GM23248 (cell line): ENCODE measurements at regions not wholly inside any gene's neighbourhood (a gene's known extent, or its start where the extent isn't known, plus 50 kb on each side); places are given as distances from the start of the nearest gene placed in this dataset.

Source experiments
- DNase-seq: peaks from one replicate; pipeline ENCODE4 v3.0.0-alpha.2; 2015
- H2AFZ ChIP-seq: fragments of 200-600 bp; sonication (generic); 2 replicates; pipeline ENCODE4 v1.6.1; 2016; ENCODE audit warnings: antibody characterized with exemption
- H3F3A ChIP-seq: fragments of 200-600 bp; sonication (generic); 2 replicates; pipeline ENCODE4 v1.6.1; 2016; ENCODE audit warnings: mild to moderate bottlenecking, antibody characterized with exemption, mixed run types; ENCODE audit not compliant: insufficient read depth
- H3K27ac ChIP-seq: fragments of 200-600 bp; sonication (generic); 2 replicates; pipeline ENCODE4 v1.5.1; 2016; ENCODE audit warnings: mild to moderate bottlenecking
- H3K27me3 ChIP-seq: fragments of 200-600 bp; sonication (generic); replicated peaks from 2 replicates; pipeline ENCODE4 v1.6.1; 2016; ENCODE audit warnings: mild to moderate bottlenecking; ENCODE audit not compliant: insufficient read depth
- H3K36me3 ChIP-seq: fragments of 200-600 bp; sonication (generic); 2 replicates; pipeline ENCODE4 v1.6.1; 2016; ENCODE audit warnings: low read depth, mild to moderate bottlenecking
- H3K4me1 ChIP-seq: fragments of 200-600 bp; sonication (generic); 2 replicates; pipeline ENCODE4 v1.6.1; 2016; ENCODE audit warnings: mild to moderate bottlenecking; ENCODE audit not compliant: insufficient read depth
- H3K4me2 ChIP-seq: fragments of 200-600 bp; sonication (generic); one replicate; pipeline ENCODE4 v1.6.1; 2016; ENCODE audit warnings: mild to moderate bottlenecking; ENCODE audit not compliant: unreplicated experiment
- H3K4me3 ChIP-seq: fragments of 200-600 bp; sonication (generic); 2 replicates; pipeline ENCODE4 v1.5.1; 2016; ENCODE audit warnings: mild to moderate bottlenecking
- H3K79me2 ChIP-seq: fragments of 200-600 bp; sonication (generic); 2 replicates; pipeline ENCODE4 v1.6.1; 2016; ENCODE audit warnings: mild to moderate bottlenecking; ENCODE audit not compliant: insufficient read depth
- H3K9ac ChIP-seq: fragments of 200-600 bp; sonication (generic); 2 replicates; pipeline ENCODE4 v1.6.1; 2016; ENCODE audit warnings: mild to moderate bottlenecking
- H3K9me2 ChIP-seq: fragments of 200-600 bp; sonication (generic); 2 replicates; pipeline ENCODE4 v1.6.1; 2016; ENCODE audit warnings: mixed run types, mild to moderate bottlenecking, moderate library complexity; ENCODE audit not compliant: insufficient read depth
- H3K9me3 ChIP-seq: fragments of 200-600 bp; sonication (generic); one replicate; pipeline ENCODE4 v1.6.1; 2017; ENCODE audit warnings: low read depth
- H4K20me1 ChIP-seq: fragments of 200-600 bp; sonication (generic); 2 replicates; pipeline ENCODE4 v1.6.0; 2016; ENCODE audit not compliant: insufficient read depth
- EZH2 ChIP-seq: fragments of 200-600 bp; sonication (generic); IDR thresholded peaks from 2 replicates; pipeline ENCODE4 v1.6.1; 2018; ENCODE audit warnings: antibody characterized with exemption, mild to moderate bottlenecking; ENCODE audit not compliant: insufficient read depth, poor library complexity, severe bottlenecking
- EZH2phosphoT487 ChIP-seq: fragments of 200-600 bp; sonication (generic); IDR thresholded peaks from 2 replicates; pipeline ENCODE4 v1.6.1; 2018; ENCODE audit warnings: antibody characterized with exemption, moderate library complexity, mild to moderate bottlenecking, low read depth; ENCODE audit not compliant: insufficient read depth
- WGBS, 2 experiments: methylation state at CpG; one replicate each; pipeline ENCODE4 v1.1.6; 2015 to 2017; ENCODE audit warnings: low lambda C conversion rate in 2 of 2, low coverage in 1 of 2; ENCODE audit errors: missing lambda C conversion rate in 2 of 2; 5-methylcytosine and 5-hydroxymethylcytosine counted together
- in situ Hi-C: fragments of 300-500 bp; cut with MboI; formaldehyde crosslinking; loops from 2 replicates; pipeline ENCODE4 v1.15.0; 2020

GRCh38 chr1:178633056-178633455 lies 92.0 kb upstream of the RALGPS2 start:
- no peaks in the 10 kb centered on the region for H3K9me2 ChIP-seq
- H3K36me3 ChIP-seq, result no peaks in the 10 kb centered on the region
- no peaks in the 10 kb centered on the region for H4K20me1 ChIP-seq
- 12 to 19% methylated on average over 4 of the region's 4 CpGs for WGBS, 2 experiments
- H3F3A ChIP-seq, result peaks cover 59% of the 10 kb centered on the region
- peak overlapping the region; percentile 88 for H3K27ac ChIP-seq
- H3K79me2 ChIP-seq, result no peaks in the 10 kb centered on the region
- H3K9me3 ChIP-seq, result no peaks in the 10 kb centered on the region
- H3K27me3 ChIP-seq, result no peaks in the 10 kb centered on the region
- H3K9ac ChIP-seq, result peak overlapping the region; percentile 52
- H3K4me2 ChIP-seq, result peak overlapping the region; percentile 53
- 0 out of 2 replicates have a peak overlapping the region, but pooled peaks have one; percentile 0 for H2AFZ ChIP-seq
- DNase-seq, result peak; percentile 93
- in situ Hi-C loops, result no loop called here
- no peak for TF ChIP-seq EZH2
- TF ChIP-seq EZH2phosphoT487, result no peak
- peak overlapping the region; percentile 12; the same call in 1 of the 2 replicates for H3K4me3 ChIP-seq
- H3K4me1 ChIP-seq, result peaks cover 60% of the 10 kb centered on the region

DNA sequence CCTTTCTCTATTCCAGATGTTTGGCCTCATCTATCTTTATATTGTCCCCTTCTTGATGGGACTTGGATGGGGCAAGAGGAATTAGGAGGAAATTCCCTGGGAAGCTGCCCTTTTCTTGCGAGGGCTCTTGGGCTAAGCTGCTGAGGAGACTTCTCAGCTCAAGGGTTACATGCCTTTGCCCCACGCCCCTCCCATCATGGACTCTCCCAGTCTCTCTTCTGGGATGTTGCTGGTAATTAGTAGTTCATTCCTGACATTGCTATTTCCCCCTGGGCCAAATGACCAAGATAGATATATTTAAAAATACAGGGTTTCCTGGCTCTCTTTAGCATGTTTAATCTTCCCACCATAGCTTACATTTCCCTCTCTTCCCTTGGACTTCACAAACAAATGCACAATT lies 90.6 kb upstream of the RALGPS2 start:
- Histone ChIP-seq H3K4me2 (no peak overlapping the region), H3F3A (peaks cover 51% of the 10 kb centered on the region), H3K27ac (no peak overlapping the region), H2AFZ (peak overlapping the region; percentile 17), H3K36me3 (no peaks in the 10 kb centered on the region), H3K4me3 (no peak overlapping the region), H3K79me2 (no peaks in the 10 kb centered on the region), H3K9me3 (no peaks in the 10 kb centered on the region), H3K9me2 (no peaks in the 10 kb centered on the region), H3K4me1 (peaks cover 47% of the 10 kb centered on the region), H3K27me3 (no peaks in the 10 kb centered on the region), H4K20me1 (no peaks in the 10 kb centered on the region), H3K9ac (no peak overlapping the region)
- peak; percentile 15 for DNase-seq
- 36 to 47% methylated on average over 2 of the region's 2 CpGs for WGBS, 2 experiments
- in situ Hi-C loops, result no loop called here
- TF ChIP-seq EZH2 (no peak), EZH2phosphoT487 (no peak)

GRCh38 chr1:178637841-178638240 lies 87.2 kb upstream of the RALGPS2 start:
- Histone ChIP-seq H3K79me2 (no peaks in the 10 kb centered on the region), H3K27ac (no peak overlapping the region), H3K9ac (no peak overlapping the region), H3K4me2 (no peak overlapping the region), H3K4me1 (peaks cover 20% of the 10 kb centered on the region), H4K20me1 (no peaks in the 10 kb centered on the region), H3K9me2 (no peaks in the 10 kb centered on the region), H3F3A (peaks cover 29% of the 10 kb centered on the region), H3K27me3 (no peaks in the 10 kb centered on the region), H3K9me3 (no peaks in the 10 kb centered on the region), H3K4me3 (no peak overlapping the region), H3K36me3 (no peaks in the 10 kb centered on the region), H2AFZ (no peak overlapping the region)
- 100% methylated on average over 1 of the region's 1 CpG for WGBS, 2 experiments
- no peak for TF ChIP-seq EZH2
- TF ChIP-seq EZH2phosphoT487, result no peak
- in situ Hi-C loops, result no loop called here
- no peak for DNase-seq

DNA sequence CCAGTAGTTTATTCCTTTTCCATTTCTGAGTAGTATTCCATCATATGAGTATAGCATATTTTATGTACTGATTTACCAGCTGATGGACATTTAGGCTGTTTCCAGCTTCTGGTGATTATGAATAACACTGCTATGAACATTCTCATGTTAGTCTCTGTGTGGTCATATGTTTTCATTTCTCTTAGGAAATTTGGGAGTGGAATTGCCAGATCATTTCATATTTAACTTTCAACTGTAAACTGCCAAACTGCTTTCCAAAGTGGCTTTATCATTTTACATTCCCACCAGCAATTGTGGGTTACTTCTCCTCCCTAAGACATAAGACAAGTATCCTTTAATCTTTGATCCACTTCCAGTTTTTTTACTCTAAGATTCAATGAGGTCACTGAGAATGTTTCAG lies 85.7 kb upstream of the RALGPS2 start:
- Histone ChIP-seq H3K79me2 (no peaks in the 10 kb centered on the region), H3K9me2 (no peaks in the 10 kb centered on the region), H4K20me1 (no peaks in the 10 kb centered on the region), H3K9ac (no peak overlapping the region), H3K9me3 (no peaks in the 10 kb centered on the region), H3K4me2 (no peak overlapping the region), H3K4me1 (peaks cover 9% of the 10 kb centered on the region; the same call in 1 of the 2 replicates), H3K27me3 (no peaks in the 10 kb centered on the region), H3K4me3 (no peak overlapping the region), H2AFZ (no peak overlapping the region), H3F3A (peaks cover 16% of the 10 kb centered on the region), H3K36me3 (no peaks in the 10 kb centered on the region), H3K27ac (no peak overlapping the region)
- peak; percentile 38 for DNase-seq
- in situ Hi-C loops, result no loop called here
- TF ChIP-seq EZH2phosphoT487 (no peak), EZH2 (no peak)

- in situ Hi-C loops, result no loop called here
- Histone ChIP-seq H3K9ac (no peak overlapping the region), H2AFZ (no peak overlapping the region), H3K27ac (no peak overlapping the region), H3K9me2 (no peaks in the 10 kb centered on the region), H3F3A (peaks cover 23% of the 10 kb centered on the region), H3K27me3 (no peaks in the 10 kb centered on the region), H3K4me1 (peaks cover 26% of the 10 kb centered on the region), H3K4me2 (no peak overlapping the region), H3K4me3 (no peak overlapping the region), H3K9me3 (no peaks in the 10 kb centered on the region), H4K20me1 (no peaks in the 10 kb centered on the region), H3K79me2 (no peaks in the 10 kb centered on the region), H3K36me3 (no peaks in the 10 kb centered on the region)
- DNase-seq, result no peak
- no peak for TF ChIP-seq EZH2phosphoT487
- TF ChIP-seq EZH2, result no peak
- WGBS, 2 experiments, result 36 to 39% methylated on average over 5 of the region's 5 CpGs
Measured at GRCh38 chr1:178642282-178642681, 82.8 kb upstream of the RALGPS2 start.
